ENCODE measurements at regions not wholly inside any gene's neighbourhood (a gene's known extent, or its start where the extent isn't known, plus 50 kb on each side); places are given as distances from the start of the nearest gene placed in this dataset.

- TF ChIP-seq, protein P1, sequence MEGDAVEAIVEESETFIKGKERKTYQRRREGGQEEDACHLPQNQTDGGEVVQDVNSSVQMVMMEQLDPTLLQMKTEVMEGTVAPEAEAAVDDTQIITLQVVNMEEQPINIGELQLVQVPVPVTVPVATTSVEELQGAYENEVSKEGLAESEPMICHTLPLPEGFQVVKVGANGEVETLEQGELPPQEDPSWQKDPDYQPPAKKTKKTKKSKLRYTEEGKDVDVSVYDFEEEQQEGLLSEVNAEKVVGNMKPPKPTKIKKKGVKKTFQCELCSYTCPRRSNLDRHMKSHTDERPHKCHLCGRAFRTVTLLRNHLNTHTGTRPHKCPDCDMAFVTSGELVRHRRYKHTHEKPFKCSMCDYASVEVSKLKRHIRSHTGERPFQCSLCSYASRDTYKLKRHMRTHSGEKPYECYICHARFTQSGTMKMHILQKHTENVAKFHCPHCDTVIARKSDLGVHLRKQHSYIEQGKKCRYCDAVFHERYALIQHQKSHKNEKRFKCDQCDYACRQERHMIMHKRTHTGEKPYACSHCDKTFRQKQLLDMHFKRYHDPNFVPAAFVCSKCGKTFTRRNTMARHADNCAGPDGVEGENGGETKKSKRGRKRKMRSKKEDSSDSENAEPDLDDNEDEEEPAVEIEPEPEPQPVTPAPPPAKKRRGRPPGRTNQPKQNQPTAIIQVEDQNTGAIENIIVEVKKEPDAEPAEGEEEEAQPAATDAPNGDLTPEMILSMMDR (IDR thresholded peaks at IDR 0.05), result no peak
- no peak for TF ChIP-seq ZFX (IDR thresholded peaks at IDR 0.05; ENCODE audit: borderline replicate concordance)
These were observed 828.0 kb downstream of the GRID1 start for GRCh38 chr10:85538601-85539000.

Data from 22Rv1 (cell line).